Astrocyte (in vitro differentiated cells and primary cell): ENCODE measurements at regions not wholly inside any gene's neighbourhood (a gene's known extent, or its start where the extent isn't known, plus 50 kb on each side); places are given as distances from the start of the nearest gene placed in this dataset.

Experiments used
- DNase-seq: peaks from one replicate; pipeline ENCODE4 v3.0.0-alpha.2; 2010; ENCODE audit warnings: low read depth
- FAIRE-seq: peaks from 2 replicates; lab custom pipeline; 2011; peaks lifted over from hg19 to GRCh38; lab: Jason Lieb, UNC
- H2AFZ ChIP-seq: 2 replicates; pipeline ENCODE4 v1.6.0; 2012; ENCODE audit warnings: low read depth, low read length, inconsistent platforms
- H3K27ac ChIP-seq: 2 replicates; pipeline ENCODE4 v1.5.1; 2011; ENCODE audit warnings: low read depth, low read length, inconsistent platforms
- H3K27me3 ChIP-seq: 2 replicates; pipeline ENCODE4 v1.6.0; 2011; ENCODE audit warnings: low read length, inconsistent platforms; ENCODE audit not compliant: insufficient read depth
- H3K36me3 ChIP-seq: 2 replicates; pipeline ENCODE4 v1.5.1; 2011; ENCODE audit warnings: low read length, inconsistent platforms; ENCODE audit not compliant: insufficient read depth
- H3K4me1 ChIP-seq: 2 replicates; pipeline ENCODE4 v1.5.1; 2011; ENCODE audit warnings: low read length, inconsistent platforms; ENCODE audit not compliant: insufficient read depth
- H3K4me2 ChIP-seq: 2 replicates; pipeline ENCODE4 v1.6.0; 2012; ENCODE audit warnings: low read length, inconsistent platforms
- H3K4me3 ChIP-seq: 2 replicates; pipeline ENCODE4 v1.5.1; 2011; ENCODE audit warnings: low read depth, mild to moderate bottlenecking, low read length, inconsistent platforms; ENCODE audit not compliant: insufficient read depth
- H3K79me2 ChIP-seq: 2 replicates; pipeline ENCODE4 v1.6.0; 2012; ENCODE audit warnings: mild to moderate bottlenecking, low read length, inconsistent platforms; ENCODE audit not compliant: insufficient read depth
- H3K9ac ChIP-seq: 2 replicates; pipeline ENCODE4 v1.6.0; 2012; ENCODE audit warnings: mild to moderate bottlenecking, low read length, inconsistent platforms
- H3K9me3 ChIP-seq: 2 replicates; pipeline ENCODE4 v1.5.1; 2012; ENCODE audit warnings: low read depth, mild to moderate bottlenecking, low read length, inconsistent platforms; ENCODE audit not compliant: insufficient read depth
- H4K20me1 ChIP-seq: 2 replicates; pipeline ENCODE4 v1.6.0; 2012; ENCODE audit warnings: low read length, inconsistent platforms; ENCODE audit not compliant: insufficient read depth
- H3K27ac Mint-ChIP-seq: one replicate; pipeline ENCODE4 v1.8.0; 2021; ENCODE audit warnings: mild to moderate bottlenecking, mixed read lengths; ENCODE audit not compliant: unreplicated experiment
- H3K27me3 Mint-ChIP-seq: one replicate; pipeline ENCODE4 v1.8.0; 2021; ENCODE audit warnings: low read depth, mixed read lengths; ENCODE audit not compliant: unreplicated experiment
- H3K36me3 Mint-ChIP-seq: one replicate; pipeline ENCODE4 v1.8.0; 2021; ENCODE audit warnings: low read depth, mixed read lengths; ENCODE audit not compliant: unreplicated experiment
- H3K4me1 Mint-ChIP-seq: one replicate; pipeline ENCODE4 v1.8.0; 2021; ENCODE audit warnings: low read depth, mixed read lengths; ENCODE audit not compliant: unreplicated experiment
- H3K4me3 Mint-ChIP-seq: one replicate; pipeline ENCODE4 v1.8.0; 2021; ENCODE audit warnings: mild to moderate bottlenecking, moderate library complexity, mixed read lengths; ENCODE audit not compliant: unreplicated experiment
- H3K9me3 Mint-ChIP-seq: one replicate; pipeline ENCODE4 v1.8.0; 2021; ENCODE audit warnings: mild to moderate bottlenecking, mixed read lengths; ENCODE audit not compliant: unreplicated experiment
- EZH2 ChIP-seq: IDR thresholded peaks from 2 replicates; pipeline ENCODE4 v1.6.1; 2012; ENCODE audit warnings: mild to moderate bottlenecking, low read length, inconsistent platforms; ENCODE audit not compliant: insufficient read depth
- TF ChIP-seq, protein P1 (sequence below): IDR thresholded peaks from 2 replicates; pipeline ENCODE4 v1.5.1; 2011; ENCODE audit warnings: low read depth, mild to moderate bottlenecking, inconsistent platforms, low read length, moderate library complexity; ENCODE audit not compliant: insufficient read depth

DNA sequence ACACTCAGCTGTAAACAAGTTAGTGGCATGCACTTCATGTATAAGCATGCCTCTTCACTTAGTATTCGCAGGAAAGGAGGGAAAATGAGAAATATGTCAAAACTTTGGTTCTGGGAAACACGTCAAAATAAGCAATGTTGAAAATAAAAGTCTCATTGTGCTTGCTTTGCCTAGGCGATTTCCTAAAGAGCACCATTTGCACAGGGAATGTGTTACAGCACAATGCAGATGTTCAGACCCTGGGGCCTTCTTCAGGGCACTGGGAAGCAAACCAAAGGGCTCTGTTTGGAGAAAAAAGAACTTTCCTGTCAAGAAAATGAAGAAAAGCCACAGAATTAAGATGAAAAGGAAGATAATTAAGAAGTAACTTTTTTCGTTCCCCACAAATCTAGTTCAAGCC is 98.6 kb upstream of the PLD5 start:
- Histone ChIP-seq H4K20me1 (no peaks in the 10 kb centered on the region), H3K36me3 (no peaks in the 10 kb centered on the region), H3K79me2 (no peaks in the 10 kb centered on the region), H3K9me3 (no peaks in the 10 kb centered on the region), H2AFZ (no peak overlapping the region), H3K4me1 (no peaks in the 10 kb centered on the region), H3K27me3 (no peaks in the 10 kb centered on the region), H3K4me3 (no peak overlapping the region), H3K4me2 (no peak overlapping the region), H3K27ac (no peak overlapping the region), H3K9ac (no peak overlapping the region)
- H3K27me3 Mint-ChIP-seq: no peaks in the 10 kb centered on the region
- H3K27ac Mint-ChIP-seq: no peak overlapping the region
- no peaks in the 10 kb centered on the region for H3K36me3 Mint-ChIP-seq
- DNase-seq: no peak
- FAIRE-seq: no peak
- no peaks in the 10 kb centered on the region for H3K4me1 Mint-ChIP-seq
- H3K9me3 Mint-ChIP-seq: peaks cover 1% of the 10 kb centered on the region
- TF ChIP-seq, protein P1, sequence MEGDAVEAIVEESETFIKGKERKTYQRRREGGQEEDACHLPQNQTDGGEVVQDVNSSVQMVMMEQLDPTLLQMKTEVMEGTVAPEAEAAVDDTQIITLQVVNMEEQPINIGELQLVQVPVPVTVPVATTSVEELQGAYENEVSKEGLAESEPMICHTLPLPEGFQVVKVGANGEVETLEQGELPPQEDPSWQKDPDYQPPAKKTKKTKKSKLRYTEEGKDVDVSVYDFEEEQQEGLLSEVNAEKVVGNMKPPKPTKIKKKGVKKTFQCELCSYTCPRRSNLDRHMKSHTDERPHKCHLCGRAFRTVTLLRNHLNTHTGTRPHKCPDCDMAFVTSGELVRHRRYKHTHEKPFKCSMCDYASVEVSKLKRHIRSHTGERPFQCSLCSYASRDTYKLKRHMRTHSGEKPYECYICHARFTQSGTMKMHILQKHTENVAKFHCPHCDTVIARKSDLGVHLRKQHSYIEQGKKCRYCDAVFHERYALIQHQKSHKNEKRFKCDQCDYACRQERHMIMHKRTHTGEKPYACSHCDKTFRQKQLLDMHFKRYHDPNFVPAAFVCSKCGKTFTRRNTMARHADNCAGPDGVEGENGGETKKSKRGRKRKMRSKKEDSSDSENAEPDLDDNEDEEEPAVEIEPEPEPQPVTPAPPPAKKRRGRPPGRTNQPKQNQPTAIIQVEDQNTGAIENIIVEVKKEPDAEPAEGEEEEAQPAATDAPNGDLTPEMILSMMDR: no peak
- no peak for TF ChIP-seq EZH2
- H3K4me3 Mint-ChIP-seq: no peak overlapping the region

DNA sequence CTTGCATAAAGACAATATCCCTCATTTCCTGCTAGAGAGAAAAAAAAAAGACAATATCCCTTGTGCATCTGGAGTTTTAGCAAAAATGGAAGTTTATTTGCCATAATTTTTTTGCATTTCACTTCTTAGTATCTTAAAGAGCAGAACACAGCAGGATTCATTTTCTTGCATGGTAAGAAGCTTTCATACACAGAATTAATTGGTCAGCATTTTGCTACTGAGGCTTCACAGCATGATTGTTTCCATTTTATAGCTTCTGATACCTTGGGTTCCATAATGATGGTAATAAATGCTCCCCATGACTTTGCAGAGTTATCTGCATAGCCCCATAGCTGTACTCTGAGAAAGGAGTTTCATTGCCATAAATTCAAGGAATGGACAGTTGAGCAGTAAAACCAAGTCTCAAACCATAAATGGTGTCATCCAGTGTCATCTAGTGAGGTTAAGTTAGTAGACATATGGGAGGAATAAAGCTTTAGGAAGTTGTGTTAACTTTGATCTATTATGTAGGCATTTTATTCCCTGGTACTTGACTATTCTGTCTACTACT is 88.8 kb upstream of the PLD5 start:
- H3K36me3 ChIP-seq: no peaks in the 10 kb centered on the region
- TF ChIP-seq, protein P1: no peak
- TF ChIP-seq EZH2: no peak
- H3K4me3 ChIP-seq: no peak overlapping the region
- DNase-seq: no peak
- no peaks in the 10 kb centered on the region for H3K4me1 Mint-ChIP-seq
- H3K4me3 Mint-ChIP-seq: no peak overlapping the region
- no peaks in the 10 kb centered on the region for H3K36me3 Mint-ChIP-seq
- H4K20me1 ChIP-seq: no peaks in the 10 kb centered on the region
- H3K27me3 Mint-ChIP-seq: peaks cover 15% of the 10 kb centered on the region
- no peak overlapping the region for H3K27ac ChIP-seq
- FAIRE-seq: no peak
- H3K9me3 Mint-ChIP-seq: peaks cover 2% of the 10 kb centered on the region
- no peak overlapping the region for H3K4me2 ChIP-seq
- H3K79me2 ChIP-seq: no peaks in the 10 kb centered on the region
- H3K4me1 ChIP-seq: no peaks in the 10 kb centered on the region
- no peak overlapping the region for H3K9ac ChIP-seq
- H3K27me3 ChIP-seq: no peaks in the 10 kb centered on the region
- no peak overlapping the region for H3K27ac Mint-ChIP-seq
- peaks cover 6% of the 10 kb centered on the region for H3K9me3 ChIP-seq
- H2AFZ ChIP-seq: no peak overlapping the region

DNA sequence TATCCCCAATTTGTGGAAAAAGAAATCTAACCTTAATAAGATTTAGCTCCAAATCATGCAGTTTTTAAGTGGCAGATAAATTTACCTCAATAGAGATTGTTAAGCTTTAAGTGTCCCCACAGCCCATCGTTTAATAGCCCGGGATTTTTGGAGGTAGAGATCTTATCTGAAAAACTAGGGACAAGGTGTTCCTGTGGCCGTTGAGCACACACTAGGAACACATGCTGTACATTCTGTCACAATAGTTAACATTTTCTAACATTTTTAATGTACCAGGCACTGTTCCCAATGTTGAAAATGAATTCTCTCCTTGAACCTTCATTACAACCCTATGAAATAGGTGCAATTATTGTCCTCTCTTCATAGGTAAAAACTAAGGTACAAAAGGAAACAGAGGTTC is 85.7 kb upstream of the PLD5 start:
- Histone ChIP-seq H3K79me2 (no peaks in the 10 kb centered on the region), H2AFZ (no peak overlapping the region), H3K36me3 (no peaks in the 10 kb centered on the region), H3K27me3 (no peaks in the 10 kb centered on the region), H3K27ac (no peak overlapping the region), H3K9me3 (peaks cover 6% of the 10 kb centered on the region), H4K20me1 (no peaks in the 10 kb centered on the region), H3K4me2 (no peak overlapping the region), H3K4me1 (no peaks in the 10 kb centered on the region), H3K4me3 (no peak overlapping the region), H3K9ac (no peak overlapping the region)
- no peak overlapping the region for H3K4me3 Mint-ChIP-seq
- H3K4me1 Mint-ChIP-seq: no peaks in the 10 kb centered on the region
- no peak for FAIRE-seq
- no peak for TF ChIP-seq EZH2
- H3K27me3 Mint-ChIP-seq: peaks cover 15% of the 10 kb centered on the region
- DNase-seq: no peak
- H3K27ac Mint-ChIP-seq: no peak overlapping the region
- H3K9me3 Mint-ChIP-seq: no peaks in the 10 kb centered on the region
- no peaks in the 10 kb centered on the region for H3K36me3 Mint-ChIP-seq
